Glutamatergic neuron (in vitro differentiated cells): ENCODE measurements at regions not wholly inside any gene's neighbourhood (a gene's known extent, or its start where the extent isn't known, plus 50 kb on each side); places are given as distances from the start of the nearest gene placed in this dataset.

Experiments used
- DNase-seq: peaks from one replicate; pipeline ENCODE4 v3.0.0; 2022
- H3K27ac Mint-ChIP-seq: one replicate; pipeline ENCODE4 v1.8.0; 2020; ENCODE audit warnings: mild to moderate bottlenecking, mixed read lengths, inconsistent platforms; ENCODE audit not compliant: unreplicated experiment
- H3K27me3 Mint-ChIP-seq: one replicate; pipeline ENCODE4 v1.8.0; 2020; ENCODE audit warnings: mild to moderate bottlenecking, moderate library complexity, mixed read lengths, inconsistent platforms; ENCODE audit not compliant: unreplicated experiment
- H3K36me3 Mint-ChIP-seq: one replicate; pipeline ENCODE4 v1.8.0; 2020; ENCODE audit warnings: mild to moderate bottlenecking, mixed read lengths, inconsistent platforms; ENCODE audit not compliant: unreplicated experiment
- H3K4me1 Mint-ChIP-seq: one replicate; pipeline ENCODE4 v1.8.0; 2020; ENCODE audit warnings: mild to moderate bottlenecking, low read depth, mixed read lengths, inconsistent platforms; ENCODE audit not compliant: unreplicated experiment
- H3K4me3 Mint-ChIP-seq: one replicate; pipeline ENCODE4 v1.8.0; 2020; ENCODE audit warnings: mild to moderate bottlenecking, mixed read lengths, inconsistent platforms; ENCODE audit not compliant: unreplicated experiment
- H3K9me3 Mint-ChIP-seq: one replicate; pipeline ENCODE4 v1.8.0; 2020; ENCODE audit warnings: mild to moderate bottlenecking, moderate library complexity, mixed read lengths, inconsistent platforms; ENCODE audit not compliant: unreplicated experiment
- CTCF ChIP-seq: fragments of 200-600 bp; sonication (generic); IDR thresholded peaks from one replicate; pipeline ENCODE4 v1.5.0; 2021; ENCODE audit not compliant: partially characterized antibody, unreplicated experiment

GRCh38 chr2:173669271-173669853 lies 295.8 kb downstream of the SP3 start:
- no peak for TF ChIP-seq CTCF
- DNase-seq = no peak
- Mint-ChIP-seq H3K9me3 (peaks cover 2% of the 10 kb centered on the region), H3K27me3 (no peaks in the 10 kb centered on the region), H3K4me3 (no peak overlapping the region), H3K27ac (no peak overlapping the region), H3K4me1 (peaks cover 25% of the 10 kb centered on the region), H3K36me3 (no peaks in the 10 kb centered on the region)

- no peak for DNase-seq
- Mint-ChIP-seq H3K4me1 (peaks cover 20% of the 10 kb centered on the region), H3K27me3 (no peaks in the 10 kb centered on the region), H3K9me3 (peaks cover 2% of the 10 kb centered on the region), H3K27ac (no peak overlapping the region), H3K4me3 (no peak overlapping the region), H3K36me3 (no peaks in the 10 kb centered on the region)
- TF ChIP-seq CTCF = no peak
Observed at GRCh38 chr2:173669888-173670287, 295.3 kb downstream of the SP3 start.

- H3K27me3 Mint-ChIP-seq = peaks cover 2% of the 10 kb centered on the region
- no peak for TF ChIP-seq CTCF
- no peak overlapping the region for H3K4me3 Mint-ChIP-seq
- no peak overlapping the region for H3K27ac Mint-ChIP-seq
- H3K9me3 Mint-ChIP-seq = no peaks in the 10 kb centered on the region
- no peak for DNase-seq
- no peaks in the 10 kb centered on the region for H3K4me1 Mint-ChIP-seq
- no peaks in the 10 kb centered on the region for H3K36me3 Mint-ChIP-seq
Observed at GRCh38 chr2:173672573-173673340, 292.4 kb downstream of the SP3 start.

- DNase-seq = no peak
- H3K4me1 Mint-ChIP-seq = no peaks in the 10 kb centered on the region
- no peaks in the 10 kb centered on the region for H3K36me3 Mint-ChIP-seq
- TF ChIP-seq CTCF = no peak
- peaks cover 2% of the 10 kb centered on the region for H3K27me3 Mint-ChIP-seq
- no peaks in the 10 kb centered on the region for H3K9me3 Mint-ChIP-seq
- no peak overlapping the region for H3K27ac Mint-ChIP-seq
- H3K4me3 Mint-ChIP-seq = no peak overlapping the region
Observed at GRCh38 chr2:173673640-173674039, 291.5 kb downstream of the SP3 start.

- H3K4me1 Mint-ChIP-seq = no peaks in the 10 kb centered on the region
- no peaks in the 10 kb centered on the region for H3K36me3 Mint-ChIP-seq
- TF ChIP-seq CTCF = no peak
- no peak overlapping the region for H3K27ac Mint-ChIP-seq
- peaks cover 2% of the 10 kb centered on the region for H3K27me3 Mint-ChIP-seq
- DNase-seq = no peak
- no peak overlapping the region for H3K4me3 Mint-ChIP-seq
- H3K9me3 Mint-ChIP-seq = no peaks in the 10 kb centered on the region
Observed at GRCh38 chr2:173676647-173677046, 288.5 kb downstream of the SP3 start.
